Left ventricle myocardium superior (tissue), 1 donor: ENCODE measurements at regions not wholly inside any gene's neighbourhood (a gene's known extent, or its start where the extent isn't known, plus 50 kb on each side); places are given as distances from the start of the nearest gene placed in this dataset.

Experiments
- ATAC-seq: fragments of 200-7000 bp; cut with Tn5 transposase; one replicate; pipeline ENCODE4 v1.9.1; 2020; ENCODE audit warnings: mild to moderate bottlenecking, moderate library complexity
- DNase-seq: peaks from one replicate; pipeline ENCODE4 v3.0.0-alpha.2; 2020
- intact Hi-C: fragments of 100-400 bp; cut with micrococcal nuclease; formaldehyde crosslinking; loops from one replicate; pipeline ENCODE4 v1.11.0; 2022
- donor health status: DM: no; HTN: yes; CAD: no; lungs with severe emphysema.

GRCh38 chr20:20946122-20946759 is 159.9 kb downstream of the LINC00237 start:
- no peak for ATAC-seq
- no peak for DNase-seq
- intact Hi-C loops: no loop called here

- intact Hi-C loops: no loop called here
- ATAC-seq: no peak
- no peak for DNase-seq
Measured at GRCh38 chr20:20941468-20941889, 164.7 kb downstream of the LINC00237 start.

- no peak for DNase-seq
- intact Hi-C loops: no loop called here
- ATAC-seq: no peak
Measured at GRCh38 chr20:20939006-20939405, 167.2 kb downstream of the LINC00237 start.

- ATAC-seq (no peak), DNase-seq (no peak)
- intact Hi-C loops: no loop called here
Measured at GRCh38 chr20:20938599-20938998, 167.6 kb downstream of the LINC00237 start.

- ATAC-seq (no peak), DNase-seq (no peak)
- intact Hi-C loops: no loop called here
Measured at GRCh38 chr20:20938131-20938530, 168.0 kb downstream of the LINC00237 start.

GRCh38 chr20:20933142-20933958 is 172.8 kb downstream of the LINC00237 start:
- ATAC-seq: no peak
- intact Hi-C loops: no loop called here

GRCh38 chr20:20932156-20932555 is 174.0 kb downstream of the LINC00237 start:
- intact Hi-C loops: no loop called here
- ATAC-seq (no peak), DNase-seq (no peak)

More at GRCh38 chr20:20933142-20933958, 172.8 kb downstream of the LINC00237 start:
- no peak for DNase-seq

- ATAC-seq (no peak), DNase-seq (no peak)
- intact Hi-C loops: no loop called here
Measured at GRCh38 chr20:20931632-20932031, 174.5 kb downstream of the LINC00237 start.

GRCh38 chr20:20931024-20931423 is 175.1 kb downstream of the LINC00237 start:
- DNase-seq: no peak
- intact Hi-C loops: no loop called here
- ATAC-seq: no peak

- ATAC-seq (no peak), DNase-seq (no peak)
- intact Hi-C loops: no loop called here
Measured at GRCh38 chr20:20930500-20930899, 175.7 kb downstream of the LINC00237 start.

GRCh38 chr20:20929341-20929740 is 176.8 kb downstream of the LINC00237 start:
- no peak for DNase-seq
- intact Hi-C loops: no loop called here

GRCh38 chr20:20926222-20926905 is 179.8 kb downstream of the LINC00237 start:
- intact Hi-C loops: no loop called here
- DNase-seq: no peak
- ATAC-seq: no peak

More at GRCh38 chr20:20929341-20929740, 176.8 kb downstream of the LINC00237 start:
- ATAC-seq: no peak

- DNase-seq: no peak
- ATAC-seq: no peak
Measured at GRCh38 chr20:20920433-20920832, 185.7 kb downstream of the LINC00237 start.

GRCh38 chr20:20915844-20916243 is 190.3 kb downstream of the LINC00237 start:
- DNase-seq (no peak), ATAC-seq (no peak)
- intact Hi-C loops: no loop called here

More at GRCh38 chr20:20920433-20920832, 185.7 kb downstream of the LINC00237 start:
- intact Hi-C loops: no loop called here

- ATAC-seq (no peak), DNase-seq (no peak)
- intact Hi-C loops: no loop called here
Measured at GRCh38 chr20:20904501-20904831, 192.0 kb upstream of the RALGAPA2 start.

GRCh38 chr20:20903773-20904500 is 191.5 kb upstream of the RALGAPA2 start:
- no peak for ATAC-seq
- intact Hi-C loops: no loop called here

GRCh38 chr20:20897922-20898321 is 185.5 kb upstream of the RALGAPA2 start:
- intact Hi-C loops: no loop called here
- no peak for ATAC-seq
- DNase-seq: no peak

More at GRCh38 chr20:20903773-20904500, 191.5 kb upstream of the RALGAPA2 start:
- no peak for DNase-seq

- intact Hi-C loops: no loop called here
- no peak for DNase-seq
- ATAC-seq: no peak
Measured at GRCh38 chr20:20897145-20897544, 184.7 kb upstream of the RALGAPA2 start.

- ATAC-seq: no peak
- intact Hi-C loops: no loop called here
- no peak for DNase-seq
Measured at GRCh38 chr20:20896606-20897005, 184.2 kb upstream of the RALGAPA2 start.

- no peak for ATAC-seq
- intact Hi-C loops: no loop called here
- no peak for DNase-seq
Measured at GRCh38 chr20:20895537-20895936, 183.1 kb upstream of the RALGAPA2 start.
